H1 (cell line): ENCODE measurements at regions not wholly inside any gene's neighbourhood (a gene's known extent, or its start where the extent isn't known, plus 50 kb on each side); places are given as distances from the start of the nearest gene placed in this dataset.

Experiments used
- BCL11A ChIP-seq, 2 experiments: IDR thresholded peaks; one replicate each; pipeline ENCODE4 v1.6.1; 2011; ENCODE audit warnings: low read depth in 2 of 2, low read length in 2 of 2, mild to moderate bottlenecking in 2 of 2
- CEBPB ChIP-seq: IDR thresholded peaks from 2 replicates; pipeline ENCODE4 v1.6.1; 2012; ENCODE audit warnings: low read depth, low read length
- EZH2 ChIP-seq: fragments of 200-600 bp; sonication (generic); IDR thresholded peaks from 2 replicates; pipeline ENCODE4 v1.7.1; 2012; ENCODE audit warnings: low read depth, mild to moderate bottlenecking, moderate library complexity, low read length, inconsistent platforms; ENCODE audit not compliant: severe bottlenecking
- POLR2A ChIP-seq, 2 experiments: IDR thresholded peaks; 1 replicate in 1 of 2; 2 replicates in 1 of 2; pipeline ENCODE4 v1.6.1; 2011; ENCODE audit warnings: low read depth in 2 of 2, low read length in 2 of 2, mild to moderate bottlenecking in 2 of 2; ENCODE audit errors: control extremely low read depth in 1 of 2
- POLR2AphosphoS5 ChIP-seq: IDR thresholded peaks from 2 replicates; pipeline ENCODE4 v1.6.1; 2011; ENCODE audit warnings: low read depth, low read length
- SIX5 ChIP-seq: IDR thresholded peaks from 2 replicates; pipeline ENCODE4 v1.6.1; 2011; ENCODE audit warnings: mild to moderate bottlenecking, low read depth, low read length
- SP4 ChIP-seq: IDR thresholded peaks from 2 replicates; pipeline ENCODE4 v1.6.1; 2012; ENCODE audit warnings: low read length, inconsistent platforms
- TBP ChIP-seq: IDR thresholded peaks from 2 replicates; pipeline ENCODE4 v1.6.1; 2011; ENCODE audit warnings: low read depth, low read length, improper control_type of control experiment
- TCF12 ChIP-seq: IDR thresholded peaks from 2 replicates; pipeline ENCODE4 v1.6.1; 2011; ENCODE audit warnings: low read depth, mild to moderate bottlenecking, low read length
- TEAD4 ChIP-seq: IDR thresholded peaks from 2 replicates; pipeline ENCODE4 v1.6.1; 2012; ENCODE audit warnings: low read depth, low read length, inconsistent platforms, mixed read lengths
- YY1 ChIP-seq: IDR thresholded peaks from 2 replicates; pipeline ENCODE4 v1.6.1; 2011; ENCODE audit warnings: low read depth, mild to moderate bottlenecking, low read length
- ZNF274 ChIP-seq: IDR thresholded peaks from 2 replicates; pipeline ENCODE4 v1.7.0; 2012; ENCODE audit warnings: low read length, borderline replicate concordance; ENCODE audit errors: extremely low read depth
- TF ChIP-seq, protein P1 (sequence below), 3 experiments: IDR thresholded peaks; 1 replicate in 2 of 3; 2 replicates in 1 of 3; pipeline versions ENCODE4 v1.5.1 to v1.6.1; 2011; ENCODE audit warnings: low read length in 3 of 3, mild to moderate bottlenecking in 3 of 3, inconsistent platforms in 2 of 3, low read depth in 1 of 3, moderate library complexity in 1 of 3; ENCODE audit not compliant: insufficient read depth in 1 of 3; ENCODE audit errors: control extremely low read depth in 1 of 3

DNA sequence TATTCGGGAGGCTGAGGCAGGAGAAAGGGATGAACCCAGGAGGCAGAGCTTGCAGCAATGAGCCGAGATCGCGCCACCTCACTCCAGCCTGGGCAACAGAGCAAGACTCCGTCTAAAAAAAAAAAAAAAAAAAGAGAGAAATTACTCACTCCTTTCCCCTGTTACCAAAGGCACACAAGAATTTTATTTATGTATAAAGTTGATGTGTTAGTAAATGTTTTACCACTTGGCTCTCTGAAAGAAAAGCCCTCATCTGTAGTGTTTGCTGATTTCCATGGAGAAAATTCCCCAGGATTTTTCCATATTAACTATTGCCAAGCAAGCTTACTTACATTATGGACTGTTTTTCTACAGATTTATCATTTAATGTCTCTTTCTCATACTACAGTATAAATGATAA, 142.1 kb upstream of the PABPC4L start:
- TF ChIP-seq EZH2 (no peak), CEBPB (no peak), SP4 (no peak), POLR2AphosphoS5 (no peak), TEAD4 (no peak), ZNF274 (no peak), BCL11A (IDR thresholded peaks at IDR 0.05; ENCODE audit: low read depth in 2 of 2, low read length in 2 of 2) (no peak), SIX5 (no peak), YY1 (no peak), TCF12 (no peak), POLR2A (IDR thresholded peaks at IDR 0.05; ENCODE audit: control extremely low read depth in 1 of 2, low read depth in 2 of 2, low read length in 2 of 2) (no peak), TBP (no peak)
- TF ChIP-seq, protein P1, sequence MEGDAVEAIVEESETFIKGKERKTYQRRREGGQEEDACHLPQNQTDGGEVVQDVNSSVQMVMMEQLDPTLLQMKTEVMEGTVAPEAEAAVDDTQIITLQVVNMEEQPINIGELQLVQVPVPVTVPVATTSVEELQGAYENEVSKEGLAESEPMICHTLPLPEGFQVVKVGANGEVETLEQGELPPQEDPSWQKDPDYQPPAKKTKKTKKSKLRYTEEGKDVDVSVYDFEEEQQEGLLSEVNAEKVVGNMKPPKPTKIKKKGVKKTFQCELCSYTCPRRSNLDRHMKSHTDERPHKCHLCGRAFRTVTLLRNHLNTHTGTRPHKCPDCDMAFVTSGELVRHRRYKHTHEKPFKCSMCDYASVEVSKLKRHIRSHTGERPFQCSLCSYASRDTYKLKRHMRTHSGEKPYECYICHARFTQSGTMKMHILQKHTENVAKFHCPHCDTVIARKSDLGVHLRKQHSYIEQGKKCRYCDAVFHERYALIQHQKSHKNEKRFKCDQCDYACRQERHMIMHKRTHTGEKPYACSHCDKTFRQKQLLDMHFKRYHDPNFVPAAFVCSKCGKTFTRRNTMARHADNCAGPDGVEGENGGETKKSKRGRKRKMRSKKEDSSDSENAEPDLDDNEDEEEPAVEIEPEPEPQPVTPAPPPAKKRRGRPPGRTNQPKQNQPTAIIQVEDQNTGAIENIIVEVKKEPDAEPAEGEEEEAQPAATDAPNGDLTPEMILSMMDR (IDR thresholded peaks at IDR 0.05; ENCODE audit: control extremely low read depth in 1 of 3, insufficient read depth in 1 of 3, low read depth in 1 of 3, low read length in 3 of 3): no peak
